ENCODE measurements at regions not wholly inside any gene's neighbourhood (a gene's known extent, or its start where the extent isn't known, plus 50 kb on each side); places are given as distances from the start of the nearest gene placed in this dataset.
"Not testable (repeated sequence)": the region's sequence is repeated elsewhere in the genome, so short reads cannot be mapped to it uniquely, and the experiment has no call there.

GRCh38 chr16:79964104-79964503 is 363.6 kb upstream of the MAF start:
- DNase-seq, result no peak

DNA sequence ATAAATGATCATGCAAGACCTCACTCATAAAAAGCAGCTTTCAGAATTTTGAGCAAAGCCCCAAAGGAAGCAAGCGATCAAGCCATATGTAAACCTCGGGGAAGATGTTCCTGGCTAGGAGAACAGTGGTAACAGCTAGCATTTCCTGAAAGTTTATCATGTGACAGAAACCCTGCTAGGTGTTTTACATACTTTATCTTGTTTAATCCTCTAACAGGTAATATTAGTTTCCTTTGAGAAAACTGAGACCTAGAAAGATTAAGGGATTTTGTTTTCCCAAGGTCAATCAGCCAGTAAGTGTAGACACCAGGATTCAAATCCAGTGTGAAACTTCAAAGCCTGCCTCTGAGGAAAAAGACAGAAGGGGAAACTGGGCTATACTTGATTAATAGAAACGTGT is 362.4 kb upstream of the MAF start:
- DNase-seq, result no peak

GRCh38 chr16:79959226-79959625 is 358.7 kb upstream of the MAF start:
- DNase-seq, result no peak

GRCh38 chr16:79954921-79955705 is 354.6 kb upstream of the MAF start:
- DNase-seq, result no peak

DNA sequence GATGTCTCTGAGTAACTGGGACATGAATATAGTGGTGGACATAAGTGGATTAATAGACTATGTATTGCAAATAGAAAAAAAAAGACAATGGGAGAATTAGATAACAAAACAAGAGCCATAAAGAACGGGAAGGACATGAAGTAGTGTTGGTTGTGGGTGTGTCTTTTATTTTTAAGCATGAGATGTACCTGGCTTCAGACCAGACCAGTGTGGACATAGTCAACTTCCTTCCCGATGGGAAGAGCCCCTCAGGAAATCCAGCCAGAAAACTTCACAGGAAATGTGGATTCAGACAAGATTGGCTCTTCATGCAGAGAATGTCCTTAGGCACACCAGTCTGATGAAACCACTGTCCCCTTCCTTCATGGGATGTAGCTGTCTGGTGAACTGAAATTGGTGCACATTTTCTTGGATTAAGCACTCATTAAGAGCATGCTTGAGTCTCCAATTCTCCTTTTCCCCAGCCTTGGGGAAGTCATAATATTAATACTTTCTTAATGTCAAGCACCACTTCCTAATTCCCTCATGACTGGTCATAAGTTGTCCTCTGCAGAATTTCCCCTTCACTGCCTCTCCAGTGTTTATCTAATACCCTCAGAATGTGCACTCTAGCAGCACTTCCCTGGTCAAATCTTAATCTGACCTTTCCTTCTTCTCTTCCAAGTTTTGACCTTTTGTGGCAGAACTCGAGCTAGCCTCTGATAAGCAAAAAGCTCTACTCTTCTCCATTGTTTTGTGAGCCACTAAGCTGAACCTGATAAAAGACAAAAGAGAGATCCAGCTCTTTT is 350.6 kb upstream of the MAF start:
- DNase-seq, result no peak

GRCh38 chr16:79949417-79949816 is 348.9 kb upstream of the MAF start:
- DNase-seq, result no peak

DNA sequence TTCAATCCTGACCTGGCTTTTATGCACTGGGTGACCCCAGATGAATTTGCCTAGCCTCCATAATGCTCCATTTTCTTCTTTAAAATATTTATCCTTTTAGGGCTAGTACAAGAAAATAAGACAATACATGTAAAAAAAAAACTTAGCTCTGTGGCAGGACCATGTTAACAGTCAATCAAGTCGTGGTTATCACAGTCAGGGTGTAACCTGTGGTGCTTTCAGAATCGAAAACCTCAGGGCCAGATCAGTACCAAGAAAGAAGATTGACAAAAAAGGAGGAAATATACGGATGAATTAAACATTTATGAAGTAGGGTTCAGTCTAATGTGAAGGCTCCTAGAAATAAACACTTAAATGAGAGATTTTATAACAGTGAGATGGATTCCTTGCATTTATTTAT is 347.2 kb upstream of the MAF start:
- no peak for DNase-seq

GRCh38 chr16:79946252-79946651 is 345.7 kb upstream of the MAF start:
- no peak for DNase-seq

DNA sequence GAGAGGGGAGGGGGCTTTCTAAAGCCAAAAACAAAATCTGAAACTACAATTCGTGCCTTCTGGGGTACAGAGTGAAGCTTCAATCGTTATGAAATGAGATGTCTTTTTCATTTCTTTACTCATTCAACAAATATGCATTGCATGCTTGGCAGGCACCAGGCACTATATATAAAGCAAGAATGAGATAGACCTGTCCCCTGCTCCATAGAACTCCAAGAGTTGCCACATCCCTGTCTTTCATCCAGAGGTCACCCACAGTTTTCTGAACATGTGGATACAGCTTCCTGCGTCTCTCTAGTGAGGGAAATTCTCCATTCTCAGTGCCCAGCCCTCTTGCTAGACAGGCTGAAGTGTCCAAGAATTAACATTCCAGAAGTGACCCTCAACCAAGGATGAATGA is 343.2 kb upstream of the MAF start:
- DNase-seq, result no peak

DNA sequence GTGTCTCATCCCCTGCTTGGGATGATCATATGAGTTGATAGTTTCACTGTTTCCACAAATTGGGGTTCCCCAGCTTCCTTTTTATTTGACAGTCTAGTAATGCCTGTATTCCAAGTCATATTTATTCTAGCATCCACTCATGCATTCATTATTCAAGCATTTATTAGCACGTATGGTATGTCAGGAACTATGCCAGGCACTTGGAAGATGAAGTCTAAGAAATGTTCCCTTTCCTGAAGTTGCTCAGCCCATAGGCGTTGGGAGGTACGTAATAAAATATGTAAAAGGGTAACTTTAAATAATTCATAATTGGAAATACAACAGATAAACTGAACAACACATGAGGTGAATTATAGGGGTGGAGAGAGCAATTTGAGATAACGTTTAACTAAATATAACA is 338.0 kb upstream of the MAF start:
- DNase-seq, result no peak

DNA sequence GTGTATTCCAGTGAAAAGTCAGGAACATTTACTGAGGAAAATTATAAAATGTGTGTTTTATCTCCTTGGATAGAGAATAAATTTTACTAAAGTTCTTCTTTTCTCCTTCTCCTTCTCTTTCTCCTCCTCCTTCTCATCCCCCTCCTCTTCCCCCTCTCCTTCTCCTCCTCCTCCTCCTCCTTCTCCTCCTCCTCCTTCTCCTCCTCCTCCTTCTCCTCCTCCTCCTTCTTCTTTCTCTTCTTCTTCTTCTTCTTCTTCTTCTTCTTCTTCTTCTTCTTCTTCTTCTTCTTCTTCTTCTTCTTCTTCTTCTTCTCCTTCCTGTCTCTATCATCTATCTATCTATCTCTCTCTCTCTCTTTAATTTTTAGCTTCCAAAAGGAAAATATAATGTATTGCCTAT is 337.1 kb upstream of the MAF start:
- not testable (repeated sequence) for DNase-seq

DNA sequence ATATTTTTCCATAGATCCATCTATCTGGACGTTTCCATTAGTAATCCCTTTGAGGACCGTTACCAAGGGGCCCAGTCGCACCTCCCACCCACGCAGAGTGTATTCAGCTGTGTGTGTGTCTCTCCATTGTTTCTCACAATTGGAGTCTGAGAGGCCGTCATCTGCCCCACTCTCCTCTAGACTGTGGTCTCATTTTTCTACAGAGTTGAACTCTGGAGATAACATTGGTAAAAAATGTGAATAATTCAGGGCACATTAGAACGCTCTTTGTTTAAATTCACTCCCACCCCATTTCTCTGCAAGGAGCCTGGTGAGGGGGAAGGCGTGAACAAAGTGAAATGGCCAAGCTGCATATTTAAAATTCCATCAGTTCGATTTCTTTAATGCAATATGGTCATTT is 333.1 kb upstream of the MAF start:
- DNase-seq, result no peak

DNA sequence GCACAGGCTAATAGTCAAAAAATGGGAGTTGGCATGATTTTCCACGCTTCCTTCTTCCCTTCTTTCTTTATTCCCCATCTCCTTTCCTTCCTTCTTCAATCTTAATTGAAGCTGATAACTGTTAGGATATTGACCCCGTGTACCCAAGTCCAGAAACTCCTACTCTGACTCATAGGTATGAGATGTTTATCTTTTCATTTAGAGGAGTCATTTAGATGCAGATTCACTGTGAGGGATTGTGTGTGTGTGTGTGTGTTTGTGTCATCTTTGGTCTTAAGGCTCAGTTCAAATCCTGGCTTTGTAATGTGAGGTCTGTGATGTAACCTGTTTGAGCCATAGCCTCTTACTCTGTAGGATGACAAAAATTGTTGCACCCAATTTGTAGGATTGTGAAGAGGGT is 332.0 kb upstream of the MAF start:
- no peak for DNase-seq

- no peak for DNase-seq
Measured at GRCh38 chr16:79931721-79932120, 331.2 kb upstream of the MAF start.

GRCh38 chr16:79929260-79929965 is 328.9 kb upstream of the MAF start:
- DNase-seq, result no peak

- DNase-seq, result no peak
Measured at GRCh38 chr16:79928142-79928873, 327.8 kb upstream of the MAF start.

- no peak for DNase-seq
Measured at GRCh38 chr16:79926451-79927205, 326.1 kb upstream of the MAF start.

- no peak for DNase-seq
Measured at GRCh38 chr16:79923431-79923830, 322.9 kb upstream of the MAF start.

- no peak for DNase-seq
Measured at GRCh38 chr16:79920685-79921084, 320.1 kb upstream of the MAF start.

GRCh38 chr16:79918916-79919315 is 318.4 kb upstream of the MAF start:
- no peak for DNase-seq

DNA sequence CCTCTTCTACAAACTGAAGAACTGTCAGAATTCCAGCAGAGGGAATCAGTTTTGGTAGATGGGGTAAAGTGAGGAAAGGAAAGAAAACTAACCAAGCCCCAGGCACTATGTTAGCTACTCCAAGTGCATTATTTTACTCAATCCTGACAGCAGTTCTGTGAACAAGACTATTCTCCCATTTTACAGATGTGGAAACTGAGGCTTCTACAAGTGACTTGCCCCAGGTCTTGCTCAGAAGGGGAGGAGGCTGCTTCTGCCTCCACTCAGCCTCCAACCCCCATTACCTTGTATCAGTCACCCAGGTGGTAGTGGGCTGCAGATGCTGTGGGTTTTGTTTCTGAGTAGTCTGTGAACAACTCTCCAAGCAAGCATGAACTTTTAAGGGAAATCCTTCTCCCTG is 315.2 kb upstream of the MAF start:
- DNase-seq, result no peak

DNA sequence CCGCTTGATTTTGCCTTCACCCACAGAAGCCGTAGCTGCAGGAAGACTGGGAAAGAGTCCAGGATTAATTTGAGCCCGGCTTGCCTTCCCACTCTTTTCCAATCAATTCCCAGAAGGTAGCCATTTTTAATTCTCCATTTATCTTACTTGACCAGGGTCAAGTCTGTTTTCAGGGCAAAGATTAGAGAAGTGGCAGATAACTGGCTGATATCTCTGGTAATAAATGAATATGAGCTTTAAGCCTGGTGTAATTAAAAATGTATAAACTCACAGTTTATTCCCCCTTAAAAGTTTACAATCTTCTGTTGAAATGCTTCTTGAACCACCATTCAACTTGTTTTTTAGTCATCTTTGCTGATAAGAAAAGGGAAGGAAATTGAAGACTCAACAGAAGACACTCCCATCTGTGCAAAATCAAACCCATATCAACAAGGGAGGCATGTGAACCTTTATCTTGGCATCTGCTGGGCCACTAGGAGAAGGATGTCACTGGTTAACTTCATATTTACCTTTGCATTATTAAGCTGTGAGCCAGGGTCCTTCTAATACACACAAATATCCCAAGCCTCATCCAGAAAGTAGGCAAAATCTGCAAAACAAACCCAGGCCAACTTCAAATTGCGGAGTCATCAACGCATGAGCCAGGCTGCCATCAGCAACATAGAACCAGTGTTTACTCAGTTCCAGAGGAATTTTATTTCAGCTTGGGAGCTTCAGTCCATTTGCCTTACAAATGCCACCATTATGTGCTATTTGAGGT is 314.6 kb upstream of the MAF start:
- no peak for DNase-seq

Data from activated CD4-positive, alpha-beta T cell treated with anti-CD3 and anti-CD28 coated beads for 1 hour (primary cell).